Upper lobe of left lung (tissue), 4 donors: ENCODE measurements at regions not wholly inside any gene's neighbourhood (a gene's known extent, or its start where the extent isn't known, plus 50 kb on each side); places are given as distances from the start of the nearest gene placed in this dataset.

Experiments
- CTCF ChIP-seq, 6 experiments: fragments of 450-650 bp in 4 of 6; fragments of 200-600 bp in 2 of 6; sonication (generic) in 2 of 6; IDR thresholded peaks; one replicate each; pipeline ENCODE4 v1.5.1; 2016 to 2019; ENCODE audit warnings: antibody characterized with exemption in 6 of 6
- EP300 ChIP-seq, 4 donors: sonication (generic); formaldehyde crosslinking; IDR thresholded peaks; one replicate each; pipeline ENCODE4 v1.5.1; 2017; ENCODE audit warnings: antibody characterized with exemption in 4 of 4, control low read depth in 2 of 4
- POLR2A ChIP-seq, 4 donors: fragments of 450-650 bp; IDR thresholded peaks; one replicate each; pipeline ENCODE4 v1.5.1; 2016 to 2017; ENCODE audit warnings: antibody characterized with exemption in 4 of 4, mild to moderate bottlenecking in 2 of 4
- POLR2AphosphoS5 ChIP-seq, 2 donors: sonication (generic); formaldehyde crosslinking; IDR thresholded peaks; one replicate each; pipeline ENCODE4 v1.5.1; 2017; ENCODE audit warnings: antibody characterized with exemption in 2 of 2

DNA sequence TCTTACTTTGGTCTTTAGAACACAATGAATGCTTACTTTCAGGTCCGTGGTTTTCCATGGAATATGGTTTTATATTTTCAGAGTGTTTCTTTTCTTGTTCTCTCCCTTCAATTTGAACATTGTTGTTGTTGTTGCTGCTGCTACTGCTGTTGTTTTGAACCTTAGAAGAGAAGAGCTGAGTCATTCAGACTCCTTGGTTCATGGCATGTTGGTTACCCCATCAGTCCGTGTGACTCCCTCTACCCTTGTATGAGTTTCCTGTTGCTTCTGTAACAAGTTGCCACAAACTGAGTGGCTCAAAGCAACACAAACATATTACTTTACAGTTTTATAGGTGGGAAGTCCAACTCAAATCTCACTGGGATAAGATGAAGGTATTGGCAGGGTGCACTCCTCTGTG lies 511.0 kb downstream of the INSC start:
- TF ChIP-seq POLR2A (IDR thresholded peaks at IDR 0.05), result no peak
- no peak for TF ChIP-seq CTCF (IDR thresholded peaks at IDR 0.05)
- TF ChIP-seq POLR2AphosphoS5 (IDR thresholded peaks at IDR 0.05), result no peak
- no peak for TF ChIP-seq EP300 (IDR thresholded peaks at IDR 0.05)
